ENCODE measurements at regions not wholly inside any gene's neighbourhood (a gene's known extent, or its start where the extent isn't known, plus 50 kb on each side); places are given as distances from the start of the nearest gene placed in this dataset.

DNA sequence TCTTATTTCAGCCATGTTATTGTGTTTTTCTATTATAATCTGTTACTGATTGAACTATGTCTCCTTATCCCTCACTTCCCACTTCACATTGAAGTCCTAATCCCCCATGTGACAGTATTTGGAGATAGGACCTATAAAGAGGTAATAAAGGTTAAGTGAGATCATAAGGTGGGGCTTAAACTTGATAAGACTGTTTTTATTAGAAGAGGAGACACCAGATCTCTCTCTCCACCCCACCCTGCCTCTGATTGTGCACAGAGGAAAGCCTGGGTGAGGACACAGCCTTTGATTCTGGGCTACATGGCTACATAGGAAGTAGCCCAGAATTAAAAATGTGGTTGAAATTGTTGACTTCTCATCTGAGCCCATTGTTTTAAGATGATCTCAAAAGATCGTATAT lies 414.7 kb downstream of the SLC16A7 start:
- Histone ChIP-seq H3K4me3 (ENCODE audit: low read depth in 1 of 2, low read length in 1 of 2) (no peak overlapping the region), H3K9me3 (no peaks in the 10 kb centered on the region), H3K27me3 (no peaks in the 10 kb centered on the region), H3K27ac (no peak overlapping the region), H3K4me1 (ENCODE audit: control insufficient read depth in 1 of 2, insufficient read depth in 1 of 2, low read depth in 1 of 2, low read length in 1 of 2) (no peaks in the 10 kb centered on the region), H3K36me3 (no peaks in the 10 kb centered on the region)
- TF ChIP-seq, protein P1, sequence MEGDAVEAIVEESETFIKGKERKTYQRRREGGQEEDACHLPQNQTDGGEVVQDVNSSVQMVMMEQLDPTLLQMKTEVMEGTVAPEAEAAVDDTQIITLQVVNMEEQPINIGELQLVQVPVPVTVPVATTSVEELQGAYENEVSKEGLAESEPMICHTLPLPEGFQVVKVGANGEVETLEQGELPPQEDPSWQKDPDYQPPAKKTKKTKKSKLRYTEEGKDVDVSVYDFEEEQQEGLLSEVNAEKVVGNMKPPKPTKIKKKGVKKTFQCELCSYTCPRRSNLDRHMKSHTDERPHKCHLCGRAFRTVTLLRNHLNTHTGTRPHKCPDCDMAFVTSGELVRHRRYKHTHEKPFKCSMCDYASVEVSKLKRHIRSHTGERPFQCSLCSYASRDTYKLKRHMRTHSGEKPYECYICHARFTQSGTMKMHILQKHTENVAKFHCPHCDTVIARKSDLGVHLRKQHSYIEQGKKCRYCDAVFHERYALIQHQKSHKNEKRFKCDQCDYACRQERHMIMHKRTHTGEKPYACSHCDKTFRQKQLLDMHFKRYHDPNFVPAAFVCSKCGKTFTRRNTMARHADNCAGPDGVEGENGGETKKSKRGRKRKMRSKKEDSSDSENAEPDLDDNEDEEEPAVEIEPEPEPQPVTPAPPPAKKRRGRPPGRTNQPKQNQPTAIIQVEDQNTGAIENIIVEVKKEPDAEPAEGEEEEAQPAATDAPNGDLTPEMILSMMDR (IDR thresholded peaks at IDR 0.05): no peak

DNA sequence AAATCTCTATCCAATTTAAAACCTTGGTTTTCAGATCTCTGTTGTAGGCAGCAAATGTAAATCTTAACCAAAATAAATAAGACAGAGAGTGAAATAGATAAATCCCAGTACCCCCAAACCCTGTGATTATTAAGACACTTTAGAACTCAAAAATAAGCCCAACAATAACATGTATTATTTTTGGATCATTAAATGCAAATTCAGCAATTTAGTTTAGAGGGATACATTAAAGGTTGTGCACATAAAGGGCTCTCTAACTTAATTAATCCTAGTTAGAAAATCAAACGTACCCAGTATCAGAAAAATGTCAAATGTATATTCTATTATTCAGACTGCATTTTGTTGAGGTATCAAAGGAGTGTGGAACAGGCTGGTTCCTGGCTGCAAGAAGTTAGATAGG lies 416.8 kb downstream of the SLC16A7 start:
- Histone ChIP-seq H3K4me1 (ENCODE audit: control insufficient read depth in 1 of 2, insufficient read depth in 1 of 2, low read depth in 1 of 2, low read length in 1 of 2) (no peaks in the 10 kb centered on the region), H3K4me3 (ENCODE audit: low read depth in 1 of 2, low read length in 1 of 2) (no peak overlapping the region), H3K36me3 (no peaks in the 10 kb centered on the region), H3K27ac (no peak overlapping the region), H3K27me3 (no peaks in the 10 kb centered on the region), H3K9me3 (no peaks in the 10 kb centered on the region)
- TF ChIP-seq, protein P1 (IDR thresholded peaks at IDR 0.05): no peak

DNA sequence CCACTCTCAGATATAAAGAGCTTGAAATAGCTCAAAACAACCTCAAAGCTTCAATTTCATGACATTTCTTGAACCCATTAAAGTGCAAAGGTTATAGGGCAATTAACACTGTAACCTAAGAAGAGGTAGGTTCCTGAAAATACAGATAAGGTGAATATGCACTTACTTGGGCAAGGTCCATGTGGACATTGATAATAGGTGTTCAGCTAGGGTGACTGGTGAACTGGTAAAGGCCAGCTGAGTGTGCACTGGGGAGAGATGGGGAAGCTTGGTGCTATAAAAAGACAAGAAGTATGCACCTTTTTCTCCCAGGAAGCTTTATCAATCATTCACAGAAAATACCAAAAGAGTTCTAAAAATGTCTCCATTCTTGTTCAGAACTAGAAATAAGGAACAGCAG lies 418.6 kb downstream of the SLC16A7 start:
- TF ChIP-seq, protein P1 (IDR thresholded peaks at IDR 0.05): no peak
- no peak overlapping the region for H3K27ac ChIP-seq
- H3K36me3 ChIP-seq: no peaks in the 10 kb centered on the region
- H3K4me3 ChIP-seq (ENCODE audit: low read depth in 1 of 2, low read length in 1 of 2): no peak overlapping the region
- no peaks in the 10 kb centered on the region for H3K4me1 ChIP-seq (ENCODE audit: control insufficient read depth in 1 of 2, insufficient read depth in 1 of 2, low read depth in 1 of 2, low read length in 1 of 2)
- no peaks in the 10 kb centered on the region for H3K9me3 ChIP-seq
- H3K27me3 ChIP-seq: no peaks in the 10 kb centered on the region

DNA sequence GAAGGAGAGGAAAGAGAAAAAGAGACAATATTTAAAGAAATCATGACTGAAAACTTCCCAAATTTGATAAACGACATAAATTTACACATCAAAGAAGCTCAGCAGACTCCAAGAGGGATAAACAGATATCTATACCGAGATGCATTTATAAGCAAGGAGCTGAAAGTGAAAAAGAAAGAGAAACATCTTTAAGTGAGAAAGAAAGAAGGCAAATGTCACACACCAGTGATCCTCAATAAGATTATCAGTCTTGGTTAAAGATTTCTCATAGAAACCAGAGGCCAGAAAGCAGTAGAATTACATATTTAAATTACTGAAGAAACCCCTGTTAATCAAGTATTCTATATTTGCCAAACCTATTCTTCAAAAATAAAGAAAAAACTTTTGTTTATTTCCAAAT lies 424.2 kb downstream of the SLC16A7 start:
- Histone ChIP-seq H3K36me3 (no peaks in the 10 kb centered on the region), H3K4me1 (ENCODE audit: control insufficient read depth in 1 of 2, insufficient read depth in 1 of 2, low read depth in 1 of 2, low read length in 1 of 2) (no peaks in the 10 kb centered on the region), H3K4me3 (ENCODE audit: low read depth in 1 of 2, low read length in 1 of 2) (no peak overlapping the region), H3K27me3 (no peaks in the 10 kb centered on the region), H3K27ac (no peak overlapping the region), H3K9me3 (no peaks in the 10 kb centered on the region)
- TF ChIP-seq, protein P1 (IDR thresholded peaks at IDR 0.05): no peak

DNA sequence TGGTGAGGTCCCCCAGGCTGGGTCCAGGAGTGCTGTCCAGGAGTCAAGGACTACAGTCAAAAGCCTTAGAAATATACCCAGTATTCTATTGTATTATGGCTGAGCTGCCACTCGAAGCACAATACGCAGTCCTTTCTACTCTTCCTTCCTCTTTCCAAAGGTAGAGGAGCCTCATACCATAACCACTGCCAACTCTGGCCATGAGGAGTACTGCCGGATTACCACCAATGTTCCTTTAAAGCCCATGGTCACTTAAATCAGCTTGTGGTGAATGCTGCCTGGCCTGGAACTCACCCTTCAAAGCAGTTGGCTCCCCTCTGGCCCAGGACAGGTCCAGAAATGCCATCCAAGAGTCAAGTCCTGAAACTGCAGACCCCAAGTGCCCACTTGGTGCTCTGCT lies 425.4 kb downstream of the SLC16A7 start:
- Histone ChIP-seq H3K4me3 (ENCODE audit: low read depth in 1 of 2, low read length in 1 of 2) (no peak overlapping the region), H3K4me1 (ENCODE audit: control insufficient read depth in 1 of 2, insufficient read depth in 1 of 2, low read depth in 1 of 2, low read length in 1 of 2) (no peaks in the 10 kb centered on the region), H3K27me3 (no peaks in the 10 kb centered on the region), H3K36me3 (no peaks in the 10 kb centered on the region), H3K9me3 (no peaks in the 10 kb centered on the region), H3K27ac (no peak overlapping the region)
- TF ChIP-seq, protein P1 (IDR thresholded peaks at IDR 0.05): no peak

DNA sequence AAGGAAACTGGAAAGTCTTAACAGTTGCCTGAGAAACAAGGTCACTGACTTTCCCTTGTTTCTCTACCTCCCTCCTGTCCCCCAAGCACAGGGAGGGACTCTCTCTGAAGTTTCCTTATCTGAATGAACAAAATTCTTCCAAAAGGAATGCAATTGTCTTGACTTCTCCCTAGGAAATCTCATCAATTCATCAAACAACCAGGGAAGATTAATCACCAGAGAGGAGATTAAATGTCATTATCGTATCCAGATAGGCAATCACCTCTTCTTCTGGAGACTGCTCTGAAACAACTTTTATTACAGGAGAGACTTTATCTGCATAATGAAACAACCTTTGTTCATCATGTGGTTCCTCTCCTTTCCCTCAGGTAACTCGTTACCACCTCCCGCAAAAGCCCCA lies 431.4 kb downstream of the SLC16A7 start:
- TF ChIP-seq, protein P1 (IDR thresholded peaks at IDR 0.05): no peak
- no peaks in the 10 kb centered on the region for H3K36me3 ChIP-seq
- H3K27ac ChIP-seq: no peak overlapping the region
- H3K27me3 ChIP-seq: no peaks in the 10 kb centered on the region
- H3K4me1 ChIP-seq (ENCODE audit: control insufficient read depth in 1 of 2, insufficient read depth in 1 of 2, low read depth in 1 of 2, low read length in 1 of 2): no peaks in the 10 kb centered on the region
- no peak overlapping the region for H3K4me3 ChIP-seq (ENCODE audit: low read depth in 1 of 2, low read length in 1 of 2)
- no peaks in the 10 kb centered on the region for H3K9me3 ChIP-seq

Data from neutrophil (primary cell).